SU-DHL-6 (cell line): ENCODE measurements at regions not wholly inside any gene's neighbourhood (a gene's known extent, or its start where the extent isn't known, plus 50 kb on each side); places are given as distances from the start of the nearest gene placed in this dataset.

Source experiments
- CTCF ChIP-seq: fragments of 200-600 bp; sonication (generic); IDR thresholded peaks from one replicate; pipeline ENCODE4 v1.5.1; 2017; ENCODE audit warnings: antibody characterized with exemption, mild to moderate bottlenecking, low read length, moderate library complexity; ENCODE audit not compliant: insufficient read depth, poor library complexity, severe bottlenecking
- EZH2phosphoT487 ChIP-seq: fragments of 200-600 bp; sonication (generic), shearing (Covaris generic); conservative IDR thresholded peaks from 2 replicates; pipeline ENCODE4 v1.6.1; 2018; ENCODE audit warnings: mild to moderate bottlenecking, antibody characterized with exemption, low read length, moderate library complexity, mixed read lengths

GRCh38 chr1:163632269-163632668, 310.5 kb downstream of the NUF2 start:
- TF ChIP-seq CTCF (no peak), EZH2phosphoT487 (no peak)
